ENCODE measurements at regions not wholly inside any gene's neighbourhood (a gene's known extent, or its start where the extent isn't known, plus 50 kb on each side); places are given as distances from the start of the nearest gene placed in this dataset.

GRCh38 chr3:72299823-72300222 lies 514.9 kb upstream of the PROK2 start:
- DNase-seq (ENCODE audit: low spot score) = no peak

GRCh38 chr3:72299321-72299802 lies 514.4 kb upstream of the PROK2 start:
- DNase-seq (ENCODE audit: low spot score) = peak; percentile 51

DNA sequence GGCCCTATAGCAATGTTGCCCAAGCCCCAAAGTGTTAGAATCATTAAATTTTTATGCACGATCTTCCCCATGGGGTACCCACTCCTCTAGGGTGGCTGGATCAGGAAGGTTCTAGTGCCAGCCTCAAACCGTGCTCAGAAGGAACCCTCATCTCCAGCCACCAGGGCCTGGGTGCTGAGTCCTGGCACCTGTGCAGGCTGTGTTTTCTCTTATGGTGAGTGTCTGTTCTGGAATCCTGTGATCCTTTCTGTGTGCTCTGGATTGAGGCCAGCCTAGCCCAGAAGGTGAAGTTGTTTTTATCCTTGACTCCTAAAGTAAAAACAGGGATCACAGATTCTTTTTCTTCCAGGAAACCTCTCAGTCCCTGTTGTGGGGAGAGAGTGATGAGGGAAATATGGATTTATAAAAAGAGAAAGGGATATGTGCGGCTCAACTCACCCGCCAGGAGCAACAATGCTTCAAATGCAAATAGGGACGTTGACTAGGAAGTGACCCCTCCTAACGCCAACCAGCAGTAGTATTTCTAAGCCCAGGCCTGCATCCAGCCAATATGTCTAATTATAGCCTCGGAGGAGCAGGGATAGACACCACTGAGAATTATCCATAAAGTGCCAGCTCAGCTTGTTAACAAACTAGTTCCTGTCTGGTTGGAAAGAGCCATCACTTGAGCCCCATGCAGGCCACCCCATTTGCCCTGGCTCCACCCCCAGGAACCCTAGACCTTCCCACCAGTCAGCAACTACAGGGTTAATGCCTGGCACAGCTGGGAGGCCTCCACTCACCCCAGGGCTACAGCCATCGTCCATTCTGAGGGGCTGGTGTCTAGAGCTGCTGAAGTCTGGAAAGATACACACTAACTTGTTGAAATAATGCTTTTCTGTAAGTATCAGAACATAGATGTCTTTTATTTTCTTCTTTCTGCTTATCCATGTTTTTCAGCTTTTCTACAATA lies 513.5 kb upstream of the PROK2 start:
- no peak for DNase-seq (ENCODE audit: low spot score)

- no peak for DNase-seq (ENCODE audit: low spot score)
These were observed 512.5 kb upstream of the PROK2 start for GRCh38 chr3:72297481-72297880.

DNA sequence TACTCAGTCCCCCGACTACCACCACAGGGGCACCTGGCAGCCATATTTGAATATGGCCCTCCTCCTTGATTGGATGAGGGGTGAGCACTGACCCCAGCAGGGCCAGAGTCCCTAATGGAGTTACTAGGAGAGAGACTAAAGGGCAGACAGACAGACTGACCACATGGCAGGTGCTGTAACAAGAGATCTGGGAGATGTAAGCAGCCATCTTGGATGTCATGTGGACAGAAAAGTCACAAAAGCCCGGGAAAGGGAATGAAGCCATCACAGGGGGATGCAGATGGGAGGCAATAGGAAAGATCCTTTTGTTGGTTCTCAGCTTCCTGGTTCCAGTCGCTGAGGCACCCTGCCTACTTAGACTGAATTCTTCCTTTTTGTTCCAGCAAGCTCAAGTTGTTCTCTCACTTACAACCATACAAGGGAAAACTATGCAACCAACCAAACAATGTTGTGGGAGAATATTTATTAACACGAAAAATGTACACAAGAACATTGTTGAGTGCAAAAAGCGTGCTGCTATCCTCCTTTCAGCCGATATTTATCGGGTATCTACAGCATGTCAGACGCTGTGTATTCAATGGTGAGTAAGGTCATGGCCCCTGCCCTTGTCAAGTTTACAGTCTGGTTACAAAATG lies 511.6 kb upstream of the PROK2 start:
- DNase-seq (ENCODE audit: low spot score) = no peak

DNA sequence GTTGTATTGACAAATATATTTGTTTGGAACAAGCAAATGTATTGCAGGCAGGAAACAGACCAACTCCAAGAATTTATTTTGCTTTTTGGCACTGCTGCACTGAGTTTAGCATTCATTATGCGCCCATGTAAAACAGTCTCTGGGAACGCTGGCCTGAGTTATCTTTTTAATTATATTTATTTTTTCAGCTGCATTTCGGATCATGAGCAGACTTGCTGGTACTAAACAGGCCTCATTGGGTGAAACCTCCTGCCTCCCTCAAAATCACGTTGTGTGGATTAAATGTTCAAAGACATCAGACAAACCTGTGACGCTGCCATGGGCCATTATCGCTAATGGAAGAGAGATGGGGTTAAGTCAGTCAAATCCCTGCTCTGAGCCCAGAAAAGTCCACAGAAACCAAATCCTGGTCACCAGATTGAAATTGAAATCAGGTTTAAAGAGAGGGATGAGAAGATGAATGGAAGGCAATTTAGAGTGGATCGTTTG lies 511.1 kb upstream of the PROK2 start:
- no peak for DNase-seq (ENCODE audit: low spot score)

DNA sequence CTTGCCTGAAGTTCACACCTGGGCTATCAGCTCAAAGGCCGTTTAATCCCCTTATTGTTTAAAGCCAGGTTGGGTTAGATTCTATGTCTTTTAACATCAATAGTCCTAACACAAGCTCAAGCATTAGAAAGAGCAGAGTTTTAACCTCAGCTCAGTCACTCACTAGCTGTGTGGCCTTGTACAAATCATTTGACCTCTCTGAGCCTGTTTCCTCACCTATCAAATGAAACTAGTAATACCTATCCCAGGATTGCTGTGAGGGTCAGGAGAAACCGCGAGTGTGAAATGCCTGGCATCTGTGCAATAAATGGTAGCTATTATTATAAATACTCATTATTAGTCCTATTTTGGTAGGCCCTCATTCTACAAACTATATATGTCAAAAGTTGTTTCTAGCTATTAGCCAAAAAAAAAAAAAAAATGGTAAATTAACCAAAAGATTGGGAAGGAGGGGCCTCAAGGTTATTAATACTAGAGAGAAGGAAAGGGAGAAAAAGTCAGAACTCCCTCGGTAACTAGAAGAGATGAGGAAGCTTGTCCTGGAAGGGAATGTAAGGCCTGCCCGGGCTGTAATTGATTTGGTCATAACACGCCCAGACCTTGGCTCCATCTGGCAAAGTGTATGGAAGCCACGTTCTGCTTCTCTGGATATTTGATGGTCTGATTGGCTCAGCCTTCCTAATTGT lies 510.5 kb upstream of the PROK2 start:
- DNase-seq (ENCODE audit: low spot score) = no peak

DNA sequence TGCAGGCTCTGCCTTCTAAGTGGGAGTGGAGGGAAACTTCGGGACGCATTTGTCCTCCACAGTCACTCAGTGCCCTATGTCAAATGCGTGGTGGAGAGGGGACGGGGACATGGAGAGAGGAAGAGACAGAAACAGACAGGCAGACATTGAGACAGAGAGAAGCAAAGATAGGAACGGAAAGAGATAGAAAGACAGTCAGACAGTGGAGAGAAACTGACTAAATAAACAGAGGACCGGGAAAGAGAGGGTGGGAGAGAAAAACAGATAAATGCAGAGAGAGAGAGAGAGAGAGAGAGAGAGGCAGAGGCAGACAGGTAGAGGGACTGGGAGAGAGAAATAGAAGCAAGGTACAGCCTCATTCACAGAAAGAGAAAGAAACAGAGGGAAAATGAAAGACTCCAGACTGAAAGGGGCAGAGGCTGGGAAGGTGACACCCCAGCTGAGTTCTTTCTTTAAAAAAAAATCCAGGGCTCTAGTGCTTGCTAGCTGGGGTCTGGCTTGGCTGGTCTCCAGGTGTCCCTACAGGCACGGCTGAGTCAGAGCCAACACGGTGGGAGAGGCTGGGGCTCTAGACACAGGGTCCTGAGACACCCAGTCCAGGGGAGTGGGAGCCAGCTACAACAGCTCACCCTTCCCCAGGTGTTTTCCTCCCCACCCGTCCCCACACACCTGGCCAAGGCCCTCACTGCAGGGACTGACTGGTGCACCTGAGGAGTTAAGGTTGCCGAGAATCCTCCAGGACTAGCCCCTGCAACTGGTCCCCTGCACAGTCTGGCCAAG lies 506.1 kb upstream of the PROK2 start:
- DNase-seq (ENCODE audit: low spot score) = no peak

DNA sequence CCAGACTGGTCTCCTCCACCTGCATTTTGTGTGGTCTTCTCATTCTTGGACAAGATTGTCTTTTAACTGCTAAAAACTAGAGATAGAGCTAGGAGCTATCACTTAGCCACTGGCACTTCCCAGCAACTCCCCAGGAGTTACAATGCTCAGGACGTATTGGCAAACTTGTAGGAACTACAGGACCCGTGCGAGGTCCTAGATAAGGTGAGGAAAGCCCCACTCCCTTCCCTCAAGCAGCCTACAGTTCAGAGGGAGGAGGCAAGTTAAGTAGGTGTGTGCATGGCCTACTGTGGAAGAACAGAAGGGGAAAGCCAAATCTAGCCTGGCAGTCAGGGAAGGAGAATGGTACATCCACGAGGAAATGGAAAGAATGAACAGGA lies 504.7 kb upstream of the PROK2 start:
- no peak for DNase-seq (ENCODE audit: low spot score)

DNA sequence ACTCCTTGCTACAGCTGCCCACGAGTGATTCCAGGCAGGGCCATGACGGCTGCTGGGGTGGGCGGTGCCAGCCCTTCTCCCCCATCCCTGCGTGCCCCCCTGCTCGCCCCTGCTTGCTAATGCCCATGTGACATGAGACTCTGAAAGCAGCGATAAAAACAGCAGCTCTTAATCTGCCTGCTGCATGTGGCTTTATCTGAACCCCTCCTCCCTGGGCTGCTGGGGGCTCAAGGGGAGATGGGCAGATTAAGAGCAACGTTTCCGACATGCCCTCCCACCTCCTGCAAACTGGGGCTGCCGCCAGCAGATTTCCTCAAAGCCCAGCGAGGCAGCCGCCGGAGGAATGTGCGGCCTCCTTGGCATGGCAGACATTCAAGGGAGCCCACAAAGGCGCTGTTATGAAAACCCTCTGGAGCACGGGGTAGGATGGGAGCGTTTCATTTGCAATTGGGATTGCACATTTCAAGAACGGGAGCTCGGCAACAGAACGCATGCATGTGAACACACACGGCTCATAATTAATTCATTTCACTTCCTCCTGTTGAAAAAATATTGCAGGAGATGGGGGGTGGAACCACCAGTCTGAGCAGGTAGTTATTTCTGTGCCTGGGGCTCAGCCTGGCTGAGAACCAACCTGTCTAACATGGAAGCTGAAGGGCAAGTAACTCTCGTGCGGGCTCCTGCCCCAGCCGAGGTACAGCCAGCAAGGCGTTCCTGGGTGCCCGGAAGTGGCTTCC lies 504.2 kb upstream of the PROK2 start:
- peak; percentile 91 for DNase-seq (ENCODE audit: low spot score)

DNA sequence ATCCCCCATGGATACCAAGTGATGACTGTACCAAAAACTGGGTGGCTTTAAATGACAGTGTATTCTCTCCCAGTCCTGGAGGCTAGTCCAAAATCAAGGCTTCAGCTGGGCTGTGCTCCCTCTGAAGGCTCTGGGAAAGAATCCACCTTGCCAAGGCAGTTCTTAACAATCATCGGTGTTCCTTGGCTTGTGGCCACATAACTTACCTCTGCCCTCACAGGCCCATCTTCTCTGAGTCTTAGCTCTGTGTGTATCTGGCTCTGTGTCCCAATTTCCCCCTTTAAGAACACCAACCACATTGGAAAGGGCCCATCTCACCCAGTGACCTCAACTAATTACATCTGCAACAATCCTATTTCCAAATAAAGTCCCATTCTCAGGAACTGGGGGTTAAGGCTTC lies 503.0 kb upstream of the PROK2 start:
- DNase-seq (ENCODE audit: low spot score) = no peak

- DNase-seq (ENCODE audit: low spot score) = no peak
These were observed 500.6 kb upstream of the PROK2 start for GRCh38 chr3:72285502-72285901.

GRCh38 chr3:72284471-72284870 lies 499.5 kb upstream of the PROK2 start:
- DNase-seq (ENCODE audit: low spot score) = no peak

DNA sequence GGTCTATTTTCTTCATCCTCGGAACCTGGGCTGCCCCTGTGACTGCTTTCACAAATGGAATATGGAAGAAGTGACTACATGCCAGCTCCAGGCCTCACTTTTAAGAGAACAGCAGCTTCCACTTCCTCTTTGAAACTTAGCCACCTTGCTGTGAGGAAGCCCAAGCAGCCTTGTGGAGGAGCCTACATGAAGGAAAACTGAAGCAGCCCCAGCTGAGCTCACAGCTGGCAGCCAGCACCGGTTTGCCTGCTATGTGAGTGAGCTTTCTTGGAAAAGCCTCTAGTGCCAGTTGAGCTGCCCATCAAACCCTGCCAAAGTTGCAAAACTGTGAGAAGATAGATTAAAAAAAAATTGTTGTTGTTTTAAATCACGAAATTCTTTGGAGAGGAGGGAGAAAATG lies 498.0 kb upstream of the PROK2 start:
- DNase-seq (ENCODE audit: low spot score) = no peak

DNA sequence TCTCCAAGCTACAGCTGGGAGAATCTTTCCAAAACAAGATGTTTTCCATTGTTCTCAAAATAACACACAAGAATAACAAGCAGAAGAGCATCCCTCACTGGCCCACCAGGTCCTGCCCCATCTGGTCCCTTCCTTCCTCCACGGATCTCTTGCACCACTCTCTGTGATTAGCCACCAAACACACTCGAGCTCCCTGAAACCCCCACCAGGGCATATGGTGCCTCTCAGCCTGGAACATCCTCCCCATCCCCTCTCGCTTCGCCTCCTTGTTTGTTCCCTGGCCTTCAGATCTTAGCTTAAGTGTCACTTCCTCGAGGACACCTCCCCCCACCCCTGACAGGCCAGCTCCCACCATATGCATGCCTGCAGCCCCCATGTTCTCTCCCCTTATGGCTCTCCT lies 496.6 kb upstream of the PROK2 start:
- no peak for DNase-seq (ENCODE audit: low spot score)

DNA sequence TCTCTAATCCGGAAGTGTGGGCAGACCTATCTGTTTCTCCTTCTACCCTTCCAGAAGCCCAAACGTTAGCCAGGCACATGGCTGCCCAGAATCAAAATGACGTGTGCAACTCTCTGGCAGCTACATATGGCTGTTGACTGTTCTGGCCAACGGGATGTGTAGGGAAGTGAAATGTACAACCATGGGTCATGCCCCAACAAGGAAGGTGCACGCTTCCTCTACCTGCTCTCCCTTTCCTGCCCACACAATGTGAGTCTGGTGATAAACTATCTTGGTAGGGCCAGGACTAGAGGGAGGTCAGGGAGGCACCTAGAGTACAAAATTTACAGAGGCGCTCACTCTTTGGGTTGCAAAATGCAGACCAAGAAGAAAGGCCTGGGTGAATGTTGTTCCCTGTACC lies 495.9 kb upstream of the PROK2 start:
- no peak for DNase-seq (ENCODE audit: low spot score)

GRCh38 chr3:72279631-72280041 lies 494.7 kb upstream of the PROK2 start:
- DNase-seq (ENCODE audit: low spot score) = no peak

- DNase-seq (ENCODE audit: low spot score) = no peak
These were observed 494.2 kb upstream of the PROK2 start for GRCh38 chr3:72279068-72279604.

- no peak for DNase-seq (ENCODE audit: low spot score)
These were observed 493.6 kb upstream of the PROK2 start for GRCh38 chr3:72278349-72279067.

DNA sequence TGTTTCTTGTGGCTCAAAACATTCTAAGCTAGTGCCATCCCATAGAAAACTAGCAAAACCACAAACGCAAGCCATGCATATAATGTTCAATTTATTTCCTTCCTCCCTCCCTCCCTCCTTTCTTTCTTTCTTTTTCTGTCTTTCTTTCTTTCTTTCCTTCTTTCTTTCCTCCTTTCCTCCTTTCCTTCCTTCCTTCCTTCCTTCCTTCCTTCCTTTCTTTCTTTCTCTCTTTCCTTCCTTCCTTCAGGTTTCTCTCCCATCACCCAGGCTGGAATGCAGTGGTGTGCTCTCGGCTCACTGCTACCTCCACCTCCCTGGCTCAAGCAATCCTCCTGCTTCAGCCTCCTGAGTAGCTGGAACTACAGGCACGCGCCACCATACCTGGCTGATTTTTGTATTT lies 492.8 kb upstream of the PROK2 start:
- DNase-seq (ENCODE audit: low spot score) = no peak
